GM12872 (cell line): ENCODE measurements at regions not wholly inside any gene's neighbourhood (a gene's known extent, or its start where the extent isn't known, plus 50 kb on each side); places are given as distances from the start of the nearest gene placed in this dataset.

Source experiments
- CTCF ChIP-seq: IDR thresholded peaks from 3 replicates; pipeline ENCODE4 v1.5.1; 2011; ENCODE audit warnings: low read depth, mild to moderate bottlenecking, low read length, moderate library complexity; ENCODE audit not compliant: insufficient read depth

- no peak for TF ChIP-seq CTCF
Measured at GRCh38 chr13:111050539-111050879, 64.6 kb upstream of the ARHGEF7 start.

GRCh38 chr13:111049791-111050538 lies 65.1 kb upstream of the ARHGEF7 start:
- TF ChIP-seq CTCF, result peak; percentile 35; the same call in 1 of the 3 replicates

- TF ChIP-seq CTCF, result no peak
Measured at GRCh38 chr13:111048387-111048786, 66.7 kb upstream of the ARHGEF7 start.

- no peak for TF ChIP-seq CTCF
Measured at GRCh38 chr13:111047326-111047725, 67.8 kb upstream of the ARHGEF7 start.

- peak; percentile 42; the same call in 2 of the 3 replicates for TF ChIP-seq CTCF
Measured at GRCh38 chr13:111046590-111047141, 68.4 kb upstream of the ARHGEF7 start.

GRCh38 chr13:111045170-111045569 lies 69.9 kb upstream of the ARHGEF7 start:
- no peak for TF ChIP-seq CTCF

- no peak for TF ChIP-seq CTCF
Measured at GRCh38 chr13:111044087-111044830, 70.9 kb upstream of the ARHGEF7 start.
